Activated naive CD8-positive, alpha-beta T cell treated with anti-CD3 and anti-CD28 coated beads, Interleukin-2, amount 10 ng/mL, durations not matched to agents 7 days and 5 days (primary cell): ENCODE measurements at regions not wholly inside any gene's neighbourhood (a gene's known extent, or its start where the extent isn't known, plus 50 kb on each side); places are given as distances from the start of the nearest gene placed in this dataset.
"Not testable (repeated sequence)": the region's sequence is repeated elsewhere in the genome, so short reads cannot be mapped to it uniquely, and the experiment has no call there.

Experiments
- ATAC-seq: fragments of 150-1000 bp; cut with Tn5 transposase; one replicate; pipeline ENCODE4 v1.10.0; 2021; ENCODE audit warnings: low read depth, moderate library complexity
- POLR2A ChIA-PET: fragments of 350-600 bp; sonication (Branson Sonifier 250); formaldehyde crosslinking; loops from one replicate; lab custom pipeline; 2021; ENCODE audit warnings: antibody characterized with exemption; lab: Charles Lee
- DNase-seq: peaks from one replicate; pipeline ENCODE4 v3.0.0; 2021
- H3K27ac Mint-ChIP-seq: one replicate; pipeline ENCODE4 v1.8.0; 2022; ENCODE audit warnings: mild to moderate bottlenecking, mixed read lengths
- H3K27me3 Mint-ChIP-seq: one replicate; pipeline ENCODE4 v1.8.0; 2022; ENCODE audit warnings: mild to moderate bottlenecking, moderate library complexity, mixed read lengths
- H3K36me3 Mint-ChIP-seq: one replicate; pipeline ENCODE4 v1.8.0; 2021; ENCODE audit warnings: mild to moderate bottlenecking, mixed read lengths
- H3K4me1 Mint-ChIP-seq: one replicate; pipeline ENCODE4 v1.8.0; 2021; ENCODE audit warnings: mixed read lengths
- H3K4me3 Mint-ChIP-seq: one replicate; pipeline ENCODE4 v1.8.0; 2022; ENCODE audit warnings: mild to moderate bottlenecking, moderate library complexity, mixed read lengths
- H3K9me3 Mint-ChIP-seq: one replicate; pipeline ENCODE4 v1.8.0; 2021; ENCODE audit warnings: mixed read lengths

GRCh38 chr4:10240691-10241090, 124.1 kb upstream of the WDR1 start:
- no peak for DNase-seq
- Mint-ChIP-seq H3K9me3 (no peaks in the 10 kb centered on the region), H3K27ac (no peak overlapping the region), H3K27me3 (peaks cover 8% of the 10 kb centered on the region), H3K36me3 (no peaks in the 10 kb centered on the region), H3K4me1 (no peaks in the 10 kb centered on the region), H3K4me3 (no peak overlapping the region)
- ATAC-seq, result no peak
- POLR2A ChIA-PET, result no interaction called here

GRCh38 chr4:10239982-10240654, 123.5 kb upstream of the WDR1 start:
- no peak overlapping the region for H3K4me3 Mint-ChIP-seq
- no peaks in the 10 kb centered on the region for H3K36me3 Mint-ChIP-seq
- POLR2A ChIA-PET, result no interaction called here
- H3K4me1 Mint-ChIP-seq, result no peaks in the 10 kb centered on the region
- no peak overlapping the region for H3K27ac Mint-ChIP-seq
- ATAC-seq (no peak), DNase-seq (no peak)
- H3K27me3 Mint-ChIP-seq, result peaks cover 8% of the 10 kb centered on the region
- no peaks in the 10 kb centered on the region for H3K9me3 Mint-ChIP-seq

GRCh38 chr4:10237131-10237530, 120.5 kb upstream of the WDR1 start:
- no peaks in the 10 kb centered on the region for H3K9me3 Mint-ChIP-seq
- no peaks in the 10 kb centered on the region for H3K4me1 Mint-ChIP-seq
- ATAC-seq (no peak), DNase-seq (no peak)
- H3K27me3 Mint-ChIP-seq, result peaks cover 8% of the 10 kb centered on the region
- H3K4me3 Mint-ChIP-seq, result no peak overlapping the region
- H3K36me3 Mint-ChIP-seq, result no peaks in the 10 kb centered on the region
- no peak overlapping the region for H3K27ac Mint-ChIP-seq
- POLR2A ChIA-PET, result no interaction called here

GRCh38 chr4:10232114-10232513, 115.5 kb upstream of the WDR1 start:
- POLR2A ChIA-PET, result no interaction called here
- no peak for DNase-seq
- no peak for ATAC-seq
- no peak overlapping the region for H3K27ac Mint-ChIP-seq
- peaks cover 2% of the 10 kb centered on the region for H3K27me3 Mint-ChIP-seq
- H3K4me1 Mint-ChIP-seq, result no peaks in the 10 kb centered on the region
- no peaks in the 10 kb centered on the region for H3K9me3 Mint-ChIP-seq
- H3K36me3 Mint-ChIP-seq, result no peaks in the 10 kb centered on the region
- H3K4me3 Mint-ChIP-seq, result no peak overlapping the region

GRCh38 chr4:10226756-10227155, 110.2 kb upstream of the WDR1 start:
- no peaks in the 10 kb centered on the region for H3K4me1 Mint-ChIP-seq
- POLR2A ChIA-PET, result no interaction called here
- DNase-seq, result no peak
- no peaks in the 10 kb centered on the region for H3K36me3 Mint-ChIP-seq
- H3K27me3 Mint-ChIP-seq, result no peaks in the 10 kb centered on the region
- no peak overlapping the region for H3K27ac Mint-ChIP-seq
- no peak overlapping the region for H3K4me3 Mint-ChIP-seq
- ATAC-seq, result no peak
- H3K9me3 Mint-ChIP-seq, result no peaks in the 10 kb centered on the region

- Mint-ChIP-seq H3K4me1 (no peaks in the 10 kb centered on the region), H3K4me3 (no peak overlapping the region), H3K9me3 (no peaks in the 10 kb centered on the region), H3K36me3 (no peaks in the 10 kb centered on the region), H3K27me3 (no peaks in the 10 kb centered on the region), H3K27ac (no peak overlapping the region)
- POLR2A ChIA-PET, result no interaction called here
- DNase-seq (no peak), ATAC-seq (no peak)
These were observed 108.5 kb upstream of the WDR1 start for GRCh38 chr4:10225096-10225495.

GRCh38 chr4:10223782-10224181, 107.2 kb upstream of the WDR1 start:
- no peak for ATAC-seq
- H3K27me3 Mint-ChIP-seq, result no peaks in the 10 kb centered on the region
- H3K4me1 Mint-ChIP-seq, result no peaks in the 10 kb centered on the region
- no peak overlapping the region for H3K4me3 Mint-ChIP-seq
- POLR2A ChIA-PET, result no interaction called here
- H3K36me3 Mint-ChIP-seq, result no peaks in the 10 kb centered on the region
- no peak overlapping the region for H3K27ac Mint-ChIP-seq
- H3K9me3 Mint-ChIP-seq, result no peaks in the 10 kb centered on the region
- no peak for DNase-seq

- ATAC-seq, H3K4me3 Mint-ChIP-seq, POLR2A ChIA-PET, H3K9me3 Mint-ChIP-seq, H3K36me3 Mint-ChIP-seq, H3K4me1 Mint-ChIP-seq, DNase-seq, H3K27ac Mint-ChIP-seq, H3K27me3 Mint-ChIP-seq: not testable (repeated sequence)
These were observed 96.9 kb upstream of the WDR1 start for GRCh38 chr4:10213481-10213880.

- Mint-ChIP-seq H3K9me3 (no peaks in the 10 kb centered on the region), H3K4me3 (no peak overlapping the region), H3K36me3 (no peaks in the 10 kb centered on the region), H3K27me3 (peaks cover 9% of the 10 kb centered on the region), H3K27ac (no peak overlapping the region), H3K4me1 (no peaks in the 10 kb centered on the region)
- POLR2A ChIA-PET, result no interaction called here
- ATAC-seq (no peak), DNase-seq (no peak)
These were observed 96.3 kb upstream of the WDR1 start for GRCh38 chr4:10212901-10213300.

GRCh38 chr4:10212400-10212799, 95.8 kb upstream of the WDR1 start:
- no peaks in the 10 kb centered on the region for H3K4me1 Mint-ChIP-seq
- POLR2A ChIA-PET, result no interaction called here
- peaks cover 9% of the 10 kb centered on the region for H3K27me3 Mint-ChIP-seq
- no peak overlapping the region for H3K4me3 Mint-ChIP-seq
- H3K36me3 Mint-ChIP-seq, result no peaks in the 10 kb centered on the region
- no peak overlapping the region for H3K27ac Mint-ChIP-seq
- ATAC-seq (no peak), DNase-seq (no peak)
- H3K9me3 Mint-ChIP-seq, result no peaks in the 10 kb centered on the region

- ATAC-seq (no peak), DNase-seq (no peak)
- Mint-ChIP-seq H3K27me3 (peaks cover 9% of the 10 kb centered on the region), H3K4me1 (no peaks in the 10 kb centered on the region), H3K27ac (no peak overlapping the region), H3K36me3 (no peaks in the 10 kb centered on the region), H3K4me3 (no peak overlapping the region), H3K9me3 (no peaks in the 10 kb centered on the region)
- POLR2A ChIA-PET, result no interaction called here
These were observed 90.5 kb upstream of the WDR1 start for GRCh38 chr4:10207116-10207515.

- H3K27ac Mint-ChIP-seq, result no peak overlapping the region
- H3K4me3 Mint-ChIP-seq, result no peak overlapping the region
- ATAC-seq, result no peak
- no peaks in the 10 kb centered on the region for H3K36me3 Mint-ChIP-seq
- POLR2A ChIA-PET, result no interaction called here
- DNase-seq, result no peak
- no peaks in the 10 kb centered on the region for H3K4me1 Mint-ChIP-seq
- peaks cover 9% of the 10 kb centered on the region for H3K27me3 Mint-ChIP-seq
- H3K9me3 Mint-ChIP-seq, result no peaks in the 10 kb centered on the region
These were observed 88.6 kb upstream of the WDR1 start for GRCh38 chr4:10205223-10205622.

- no peak for ATAC-seq
- Mint-ChIP-seq H3K9me3 (no peaks in the 10 kb centered on the region), H3K27ac (no peak overlapping the region), H3K4me3 (no peak overlapping the region), H3K4me1 (no peaks in the 10 kb centered on the region), H3K27me3 (peaks cover 14% of the 10 kb centered on the region), H3K36me3 (no peaks in the 10 kb centered on the region)
- DNase-seq, result no peak
- POLR2A ChIA-PET, result no interaction called here
These were observed 87.9 kb upstream of the WDR1 start for GRCh38 chr4:10204401-10205058.

- Mint-ChIP-seq H3K4me3 (no peak overlapping the region), H3K4me1 (no peaks in the 10 kb centered on the region), H3K27ac (no peak overlapping the region), H3K27me3 (peaks cover 10% of the 10 kb centered on the region), H3K36me3 (no peaks in the 10 kb centered on the region), H3K9me3 (no peaks in the 10 kb centered on the region)
- POLR2A ChIA-PET, result no interaction called here
- DNase-seq, result no peak
- ATAC-seq, result no peak
These were observed 87.3 kb upstream of the WDR1 start for GRCh38 chr4:10203851-10204250.
